Bronchial epithelial cell (primary cell): ENCODE measurements at regions not wholly inside any gene's neighbourhood (a gene's known extent, or its start where the extent isn't known, plus 50 kb on each side); places are given as distances from the start of the nearest gene placed in this dataset.

Experiments used
- DNase-seq: peaks from one replicate; pipeline ENCODE4 v3.0.0-alpha.2; 2010; ENCODE audit warnings: low read depth
- FAIRE-seq: peaks from 2 replicates; lab custom pipeline; 2011; peaks lifted over from hg19 to GRCh38; lab: Jason Lieb, UNC
- H3K27me3 ChIP-seq: 2 replicates; pipeline ENCODE4 v1.5.1; 2011; ENCODE audit warnings: low read length; ENCODE audit not compliant: control insufficient read depth, insufficient read depth
- H3K36me3 ChIP-seq: 2 replicates; pipeline ENCODE4 v1.5.1; 2011; ENCODE audit warnings: low read length; ENCODE audit not compliant: control insufficient read depth, insufficient read depth
- H3K4me3 ChIP-seq: 2 replicates; pipeline ENCODE4 v1.5.1; 2011; ENCODE audit warnings: mild to moderate bottlenecking, low read depth, low read length, control low read depth
- TF ChIP-seq, protein P1 (sequence below): IDR thresholded peaks from 2 replicates; pipeline ENCODE4 v1.5.1; 2011; ENCODE audit warnings: mild to moderate bottlenecking, moderate library complexity, low read length, control low read depth, inconsistent platforms; ENCODE audit not compliant: insufficient read depth, severe bottlenecking

DNA sequence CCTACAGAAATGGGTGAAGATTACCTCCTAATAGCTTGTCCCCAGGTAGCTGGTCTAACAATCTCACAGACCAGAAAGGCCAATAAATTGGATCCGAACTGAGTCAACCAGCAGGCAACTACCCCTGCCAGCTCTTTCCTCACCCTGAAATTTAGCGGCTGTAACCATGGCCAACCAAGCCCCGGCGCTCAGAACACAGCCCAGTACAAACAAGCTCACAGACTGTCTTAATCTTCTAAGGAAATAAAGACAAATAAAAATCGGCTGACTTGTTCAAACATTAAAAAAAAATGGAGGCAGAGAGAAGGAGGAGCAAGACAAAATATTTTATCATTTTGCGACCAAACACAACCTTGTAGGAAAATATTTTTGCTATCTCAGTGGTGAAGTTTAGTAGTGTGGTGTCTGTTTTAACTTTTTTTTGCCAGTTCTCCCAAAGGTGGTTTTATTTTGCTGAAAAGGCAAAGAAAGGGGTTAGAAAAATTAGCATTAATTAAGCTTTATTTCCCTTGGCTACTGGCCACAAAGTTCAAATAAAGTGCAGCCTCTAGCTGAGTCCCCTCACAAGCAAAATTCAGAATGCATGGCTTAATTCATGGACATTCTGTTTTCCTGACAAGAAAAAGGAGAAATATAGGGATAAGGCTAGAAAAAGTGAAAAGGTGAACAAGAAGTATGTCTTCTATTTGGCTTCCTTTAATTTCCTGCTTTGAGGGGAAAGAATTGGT is 313.0 kb upstream of the NPVF start:
- FAIRE-seq (no peak), DNase-seq (no peak)
- H3K27me3 ChIP-seq, result no peaks in the 10 kb centered on the region
- TF ChIP-seq, protein P1, sequence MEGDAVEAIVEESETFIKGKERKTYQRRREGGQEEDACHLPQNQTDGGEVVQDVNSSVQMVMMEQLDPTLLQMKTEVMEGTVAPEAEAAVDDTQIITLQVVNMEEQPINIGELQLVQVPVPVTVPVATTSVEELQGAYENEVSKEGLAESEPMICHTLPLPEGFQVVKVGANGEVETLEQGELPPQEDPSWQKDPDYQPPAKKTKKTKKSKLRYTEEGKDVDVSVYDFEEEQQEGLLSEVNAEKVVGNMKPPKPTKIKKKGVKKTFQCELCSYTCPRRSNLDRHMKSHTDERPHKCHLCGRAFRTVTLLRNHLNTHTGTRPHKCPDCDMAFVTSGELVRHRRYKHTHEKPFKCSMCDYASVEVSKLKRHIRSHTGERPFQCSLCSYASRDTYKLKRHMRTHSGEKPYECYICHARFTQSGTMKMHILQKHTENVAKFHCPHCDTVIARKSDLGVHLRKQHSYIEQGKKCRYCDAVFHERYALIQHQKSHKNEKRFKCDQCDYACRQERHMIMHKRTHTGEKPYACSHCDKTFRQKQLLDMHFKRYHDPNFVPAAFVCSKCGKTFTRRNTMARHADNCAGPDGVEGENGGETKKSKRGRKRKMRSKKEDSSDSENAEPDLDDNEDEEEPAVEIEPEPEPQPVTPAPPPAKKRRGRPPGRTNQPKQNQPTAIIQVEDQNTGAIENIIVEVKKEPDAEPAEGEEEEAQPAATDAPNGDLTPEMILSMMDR, result no peak
- H3K36me3 ChIP-seq, result no peaks in the 10 kb centered on the region
- H3K4me3 ChIP-seq, result no peak overlapping the region

DNA sequence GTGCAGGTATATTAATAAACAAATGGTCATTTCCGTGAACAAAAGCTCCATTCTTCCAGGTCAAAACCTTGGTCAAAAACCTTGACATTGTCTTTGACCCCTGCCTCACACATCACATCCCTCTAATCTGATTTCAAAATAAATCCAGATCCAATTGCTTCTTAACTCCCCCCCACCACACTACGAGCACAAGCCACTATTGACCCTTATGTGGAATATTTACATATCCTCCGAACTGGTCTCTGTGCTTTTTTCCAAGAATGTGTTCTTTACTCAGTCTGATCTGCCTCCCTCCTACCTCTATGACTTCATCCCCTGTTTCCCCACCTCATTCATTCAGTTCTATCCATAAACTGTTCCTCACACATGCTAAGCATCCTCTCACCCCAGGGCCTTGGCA is 313.6 kb upstream of the NPVF start:
- Histone ChIP-seq H3K36me3 (no peaks in the 10 kb centered on the region), H3K27me3 (no peaks in the 10 kb centered on the region), H3K4me3 (no peak overlapping the region)
- DNase-seq (no peak), FAIRE-seq (no peak)
- TF ChIP-seq, protein P1, result no peak

DNA sequence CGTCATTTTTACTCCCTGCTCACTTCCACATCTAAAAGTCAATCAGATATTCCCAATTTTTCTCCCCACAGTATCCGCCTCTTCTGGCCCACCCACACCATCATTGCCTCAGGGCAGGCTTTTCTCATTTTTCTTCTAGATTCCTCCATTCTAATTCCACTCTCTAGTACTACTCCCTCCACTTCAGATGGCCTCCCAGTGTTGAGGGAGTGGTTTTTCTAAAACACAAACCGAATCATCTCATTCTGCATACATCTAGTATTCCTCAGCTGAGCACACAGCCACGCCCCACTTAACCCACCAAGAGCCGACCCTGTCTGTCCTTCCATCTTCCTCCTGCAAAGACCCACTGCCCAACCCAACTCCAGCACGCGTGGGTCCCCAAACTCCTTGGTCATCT is 314.9 kb upstream of the NPVF start:
- no peak for DNase-seq
- no peak for FAIRE-seq
- TF ChIP-seq, protein P1, result no peak
- H3K4me3 ChIP-seq, result no peak overlapping the region
- no peaks in the 10 kb centered on the region for H3K36me3 ChIP-seq
- no peaks in the 10 kb centered on the region for H3K27me3 ChIP-seq

DNA sequence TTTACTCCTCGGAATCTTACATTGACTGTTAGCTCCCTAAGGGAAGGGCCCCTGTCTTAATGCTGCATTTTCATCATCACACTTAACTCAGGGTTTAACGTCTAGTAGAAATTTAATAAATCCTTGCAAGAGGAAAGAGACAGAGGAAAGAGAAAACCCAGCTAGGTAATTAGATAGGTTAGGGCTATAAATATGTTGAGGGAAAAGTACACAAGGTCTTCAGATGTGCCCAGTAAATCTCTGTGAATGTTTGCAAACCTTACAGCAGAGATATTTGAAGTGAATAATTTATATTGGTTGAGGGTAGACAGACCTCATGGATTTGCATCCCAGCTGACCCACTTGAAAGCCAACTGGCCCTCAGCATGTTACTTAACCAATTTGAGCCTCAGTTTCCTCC is 315.5 kb upstream of the NPVF start:
- no peaks in the 10 kb centered on the region for H3K27me3 ChIP-seq
- DNase-seq (no peak), FAIRE-seq (no peak)
- no peak overlapping the region for H3K4me3 ChIP-seq
- TF ChIP-seq, protein P1, result no peak
- no peaks in the 10 kb centered on the region for H3K36me3 ChIP-seq

DNA sequence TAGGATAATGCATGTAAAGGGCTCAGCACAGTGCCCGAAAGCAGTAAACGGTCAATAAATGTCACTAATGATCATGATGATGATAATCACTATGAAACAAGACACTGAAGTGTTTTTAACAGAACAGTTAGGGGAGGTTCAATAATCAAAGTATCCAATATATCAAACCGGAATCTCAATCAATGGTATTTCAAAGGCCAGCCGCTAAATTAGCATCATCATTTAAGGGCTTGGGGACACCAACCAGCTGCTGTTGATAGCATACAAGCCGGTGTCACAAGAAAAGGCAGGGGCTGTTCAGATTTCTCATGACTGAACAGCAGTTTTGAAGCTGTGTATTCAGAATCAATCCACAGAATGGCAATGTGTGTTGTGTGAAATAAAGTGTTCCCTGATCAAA is 316.0 kb upstream of the NPVF start:
- no peak for FAIRE-seq
- DNase-seq, result no peak
- TF ChIP-seq, protein P1, result no peak
- Histone ChIP-seq H3K27me3 (no peaks in the 10 kb centered on the region), H3K4me3 (no peak overlapping the region), H3K36me3 (no peaks in the 10 kb centered on the region)
